Activated CD4-positive, CD25-positive, alpha-beta regulatory T cell treated with anti-CD3 and anti-CD28 coated beads, Interleukin-2, amount 50 U/mL, for 24 hours (primary cell): ENCODE measurements at regions not wholly inside any gene's neighbourhood (a gene's known extent, or its start where the extent isn't known, plus 50 kb on each side); places are given as distances from the start of the nearest gene placed in this dataset.

Source experiments
- ATAC-seq, 2 donors: fragments of 150-1000 bp; cut with Tn5 transposase; one replicate each; pipeline ENCODE4 v1.10.0; 2021; ENCODE audit warnings: mild to moderate bottlenecking in 1 of 2, moderate library complexity in 1 of 2

DNA sequence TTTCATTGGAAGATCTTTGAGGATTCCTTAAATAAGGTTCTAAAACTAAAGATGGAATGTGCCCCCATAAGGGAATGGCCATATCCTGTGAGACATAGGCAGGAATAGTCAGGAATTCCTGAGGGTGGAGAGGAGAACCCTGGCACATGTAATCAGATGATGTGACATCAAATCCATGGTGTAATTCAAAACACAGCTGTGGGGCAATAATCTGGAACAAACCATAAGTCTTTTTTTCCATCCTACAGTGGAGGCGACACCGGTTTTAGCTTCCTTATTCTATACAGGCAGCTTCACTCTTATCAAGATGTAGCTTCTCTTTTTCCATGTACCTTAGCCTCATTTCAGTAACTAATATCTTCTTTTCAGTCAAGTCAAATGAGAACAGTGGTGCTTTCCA lies 133.6 kb upstream of the CITED2 start:
- no peak for ATAC-seq

DNA sequence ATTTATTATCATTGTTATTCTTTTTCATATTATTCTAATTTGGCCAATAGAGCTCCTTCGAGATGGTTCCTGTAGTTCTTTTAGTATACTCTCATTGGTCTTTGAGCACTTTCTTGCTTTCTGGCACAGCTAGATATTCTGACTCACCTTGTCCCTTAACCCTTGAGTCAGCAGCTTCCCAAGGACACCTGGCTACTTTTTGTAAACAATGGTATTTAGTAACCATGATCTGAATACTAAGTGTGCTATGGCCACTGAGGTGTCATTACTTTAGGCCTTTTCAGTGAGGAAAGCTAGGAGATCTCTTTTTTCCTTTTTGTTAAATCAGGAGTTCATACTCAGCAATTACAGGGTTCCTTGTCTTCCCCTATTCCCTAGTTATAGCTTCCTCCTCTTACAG lies 126.5 kb upstream of the CITED2 start:
- ATAC-seq = no peak

DNA sequence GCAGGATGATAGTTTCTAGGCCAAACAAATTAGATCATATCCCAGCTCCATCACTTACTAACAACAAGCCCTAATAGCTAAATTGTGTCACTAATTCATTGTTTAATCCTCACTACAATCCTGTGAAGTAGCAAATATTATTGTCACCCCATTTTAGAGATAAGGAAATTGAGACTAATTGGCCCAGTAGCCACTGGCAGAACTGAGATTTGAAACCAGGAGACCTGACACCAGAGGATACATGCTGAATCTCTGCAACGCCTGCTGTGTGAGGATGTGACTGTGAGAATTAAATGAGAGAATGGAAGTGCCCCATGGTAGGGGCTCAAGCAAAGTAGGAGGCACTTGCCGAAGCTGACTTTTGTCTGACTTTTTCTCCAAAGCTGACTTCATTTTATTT lies 124.3 kb upstream of the CITED2 start:
- ATAC-seq = no peak

DNA sequence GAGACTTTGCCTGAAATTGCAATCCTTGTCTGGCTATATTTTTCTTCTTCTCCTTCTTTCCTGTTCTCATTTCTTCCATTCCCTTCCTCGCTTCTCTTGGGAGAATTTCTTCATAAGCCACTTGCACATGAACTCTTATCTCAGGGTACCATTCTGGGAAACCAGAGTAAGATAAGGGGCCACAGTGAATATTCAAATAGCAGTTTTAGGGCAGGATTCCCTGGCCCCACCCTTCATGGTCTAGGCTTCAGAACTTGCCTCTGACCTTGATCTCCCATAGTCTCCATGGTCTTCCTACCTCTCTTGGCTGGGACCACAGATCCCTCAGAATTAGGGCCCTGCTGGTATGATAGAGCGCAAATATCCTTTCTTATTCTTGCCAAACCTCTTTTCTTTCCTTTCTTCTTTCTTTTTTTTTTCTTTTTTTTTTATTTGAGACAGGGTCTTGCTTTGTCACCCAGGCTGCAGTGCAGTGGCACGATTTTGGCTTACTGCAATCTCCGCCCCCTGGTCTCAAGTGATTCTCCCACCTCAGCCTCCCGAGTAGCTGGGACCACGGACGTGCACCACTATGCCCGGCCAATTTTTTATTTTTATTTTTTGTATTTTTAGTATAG lies 123.0 kb upstream of the CITED2 start:
- ATAC-seq = no peak

DNA sequence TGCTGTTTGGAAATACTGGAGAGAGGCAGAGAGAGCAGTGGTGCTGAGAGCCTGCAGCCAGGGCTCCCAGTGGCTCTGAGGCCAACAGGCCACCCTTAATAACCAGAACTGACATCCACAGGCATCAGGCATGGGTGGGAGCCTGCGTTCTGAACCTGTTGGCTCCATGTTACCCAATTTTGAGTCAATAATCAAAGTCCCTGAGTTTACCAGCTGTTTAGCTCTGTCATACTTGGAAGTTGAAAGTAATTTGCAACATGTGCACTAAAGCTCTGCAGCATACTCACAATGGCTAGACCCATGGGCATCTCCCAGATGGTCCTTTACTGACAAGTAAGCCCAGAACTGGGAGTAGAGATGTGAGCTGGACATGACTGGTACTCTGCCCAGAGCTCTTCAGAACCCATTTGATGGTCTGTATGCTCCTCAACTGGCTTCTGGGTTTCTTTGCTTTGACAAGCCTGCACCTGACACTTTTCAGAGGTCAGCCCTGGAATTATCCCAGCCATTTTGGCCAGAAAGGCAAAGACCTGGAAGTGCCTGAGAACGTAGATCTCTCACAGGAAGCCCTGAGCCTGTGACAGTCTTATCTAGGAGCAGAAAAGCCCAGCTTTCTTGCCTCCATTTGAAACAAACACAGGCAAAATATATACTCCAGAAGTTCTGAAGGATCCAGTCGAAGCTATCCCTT lies 122.4 kb upstream of the CITED2 start:
- no peak for ATAC-seq

DNA sequence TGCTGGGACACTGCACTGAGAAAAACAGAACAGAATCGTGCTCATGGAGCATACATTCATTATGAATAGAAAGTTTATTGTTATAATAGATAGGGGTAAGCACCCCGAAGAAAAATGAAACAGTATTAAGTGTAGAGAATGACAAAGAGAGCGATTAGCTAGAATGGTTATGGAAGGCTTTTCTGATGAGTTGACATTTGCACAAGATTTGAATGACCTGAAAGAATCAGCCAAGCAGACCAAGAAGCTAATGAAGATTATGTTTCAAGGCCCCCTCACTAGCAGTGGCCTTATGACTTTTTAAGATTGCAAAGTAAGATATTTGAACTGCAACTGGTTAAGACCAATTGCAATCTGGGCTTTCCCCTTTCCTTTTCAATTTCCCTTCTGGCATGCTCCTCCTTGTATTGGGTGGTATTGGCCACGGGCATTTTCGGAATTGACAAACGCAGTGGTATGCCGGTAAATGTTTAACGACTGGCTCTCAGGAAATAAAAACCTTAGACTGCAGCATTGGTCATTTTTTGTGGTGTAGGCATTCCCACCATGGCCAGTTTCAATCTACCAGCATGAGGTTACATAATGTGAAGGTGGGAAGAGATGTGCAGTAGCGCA lies 120.0 kb upstream of the CITED2 start:
- ATAC-seq = no peak

DNA sequence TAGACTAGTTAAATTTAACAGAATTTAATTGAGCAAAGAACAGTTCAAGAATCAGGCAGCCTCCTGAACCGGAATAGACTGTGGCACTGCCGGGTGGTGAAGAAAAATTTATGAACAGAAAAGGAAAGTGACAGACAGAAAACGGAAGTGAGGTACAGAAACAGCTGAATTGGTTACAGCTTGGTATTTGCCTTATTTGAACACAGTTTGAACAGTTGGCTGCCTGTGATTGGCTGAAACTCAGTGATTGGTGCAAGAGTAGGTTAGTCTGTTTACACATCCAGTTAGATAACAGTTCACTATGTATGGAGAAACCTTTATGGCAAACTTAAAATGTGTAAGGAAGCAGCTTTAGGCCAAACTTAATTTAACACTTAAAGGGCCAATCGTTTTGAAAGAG lies 116.0 kb upstream of the CITED2 start:
- no peak for ATAC-seq

DNA sequence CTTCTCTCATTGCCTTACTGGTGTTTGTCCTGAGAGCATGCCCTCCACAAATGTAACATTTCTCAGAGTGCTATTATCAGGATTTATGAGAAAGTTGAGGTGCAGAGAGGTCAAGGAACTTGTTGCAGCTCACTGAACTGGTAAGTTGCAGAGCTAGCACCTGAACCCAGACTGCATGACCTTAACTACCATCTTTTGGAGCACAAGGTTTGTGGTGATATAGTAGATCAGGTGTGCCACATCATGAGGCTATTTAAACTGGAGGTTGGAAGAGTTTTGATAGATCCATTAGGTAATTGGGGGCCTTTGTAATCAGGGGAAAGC lies 112.0 kb upstream of the CITED2 start:
- ATAC-seq = no peak

DNA sequence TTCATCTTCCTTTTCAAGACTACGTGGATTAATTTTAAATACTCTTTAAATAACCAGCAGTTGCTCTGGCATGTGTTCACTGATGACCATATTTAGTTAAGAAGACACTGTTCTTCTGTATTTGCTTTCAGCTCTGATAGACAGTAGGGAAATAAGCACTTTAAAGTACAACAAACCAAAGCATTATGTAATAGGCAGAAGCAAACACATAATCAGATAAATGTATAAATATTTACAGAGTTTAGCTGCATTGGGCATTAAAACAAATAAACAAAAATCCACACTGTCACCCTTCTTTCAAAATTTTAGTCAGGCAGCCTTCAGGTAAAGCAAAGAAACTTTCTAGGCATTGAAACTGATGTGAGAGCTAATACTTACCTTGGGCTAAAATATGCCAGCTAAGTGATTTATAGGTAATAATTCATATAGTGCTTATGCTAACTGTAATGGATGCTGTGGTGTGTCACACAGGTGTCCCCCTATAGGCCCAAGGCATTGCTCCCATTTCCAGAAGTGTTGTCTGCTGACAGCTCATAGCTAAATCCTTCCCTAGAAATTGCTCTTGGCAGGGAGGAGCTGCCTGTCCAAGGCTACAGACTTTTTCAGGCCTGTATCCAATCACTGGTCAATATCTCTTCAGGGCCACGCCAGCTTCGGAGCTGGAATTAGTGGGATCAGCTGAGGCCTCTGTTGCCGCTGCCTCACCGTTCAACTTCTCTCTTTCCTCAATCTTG lies 111.5 kb upstream of the CITED2 start:
- ATAC-seq = no peak

DNA sequence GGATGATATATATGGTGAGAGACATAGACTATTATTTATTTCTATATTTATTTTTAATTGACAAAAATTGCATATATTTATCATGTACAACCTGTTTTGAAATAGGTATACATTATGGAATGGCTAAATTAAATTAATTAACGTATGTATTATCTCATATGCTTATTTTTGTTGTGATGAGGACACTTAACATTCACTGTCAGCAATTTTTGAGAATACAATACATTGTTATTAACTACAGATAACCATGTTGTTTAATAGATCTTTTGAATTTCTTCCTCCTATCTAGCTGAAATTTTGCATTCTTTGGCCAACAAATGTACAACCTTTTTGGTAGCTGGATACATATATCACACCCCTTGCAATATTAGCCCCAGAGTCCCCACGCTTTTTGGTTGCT lies 110.7 kb upstream of the CITED2 start:
- no peak for ATAC-seq

DNA sequence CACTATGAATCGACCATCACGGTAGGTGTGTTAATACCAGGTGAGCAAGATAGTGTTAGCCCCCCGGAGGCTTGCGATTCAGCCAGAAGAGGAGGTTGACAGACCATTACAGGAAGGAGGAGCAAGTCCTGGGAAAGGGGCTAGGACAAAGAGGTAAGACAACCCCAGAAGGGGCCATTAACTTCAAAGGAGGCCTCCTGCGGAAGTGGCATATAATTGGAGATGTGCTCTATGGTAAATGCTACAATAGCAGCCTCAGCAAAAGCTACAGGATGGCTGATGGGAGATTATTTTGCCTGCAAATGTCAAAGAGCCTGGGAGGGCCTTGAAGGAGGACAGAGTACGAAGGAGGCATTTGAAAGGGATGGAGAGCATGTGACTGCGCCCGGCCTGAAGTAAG lies 108.6 kb upstream of the CITED2 start:
- no peak for ATAC-seq

DNA sequence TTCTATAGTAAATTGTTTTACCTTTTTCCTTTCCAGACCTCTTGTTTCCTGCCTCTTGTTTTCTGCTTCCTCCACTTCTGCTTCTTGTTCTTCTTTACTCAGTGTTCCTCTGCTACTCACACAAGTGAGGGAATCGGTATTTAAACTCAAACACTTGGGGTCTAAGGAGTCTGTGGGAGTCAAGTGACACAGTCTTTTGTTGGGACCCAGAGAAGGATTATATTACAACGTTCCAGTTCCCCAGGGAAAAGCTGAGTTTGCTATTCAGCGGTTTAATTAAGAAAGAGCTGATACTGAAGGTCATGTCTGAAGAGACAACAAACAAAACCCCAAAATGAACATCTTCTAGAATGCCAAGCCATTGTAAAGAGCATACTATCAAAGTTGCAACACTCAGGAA lies 107.8 kb upstream of the CITED2 start:
- no peak for ATAC-seq

DNA sequence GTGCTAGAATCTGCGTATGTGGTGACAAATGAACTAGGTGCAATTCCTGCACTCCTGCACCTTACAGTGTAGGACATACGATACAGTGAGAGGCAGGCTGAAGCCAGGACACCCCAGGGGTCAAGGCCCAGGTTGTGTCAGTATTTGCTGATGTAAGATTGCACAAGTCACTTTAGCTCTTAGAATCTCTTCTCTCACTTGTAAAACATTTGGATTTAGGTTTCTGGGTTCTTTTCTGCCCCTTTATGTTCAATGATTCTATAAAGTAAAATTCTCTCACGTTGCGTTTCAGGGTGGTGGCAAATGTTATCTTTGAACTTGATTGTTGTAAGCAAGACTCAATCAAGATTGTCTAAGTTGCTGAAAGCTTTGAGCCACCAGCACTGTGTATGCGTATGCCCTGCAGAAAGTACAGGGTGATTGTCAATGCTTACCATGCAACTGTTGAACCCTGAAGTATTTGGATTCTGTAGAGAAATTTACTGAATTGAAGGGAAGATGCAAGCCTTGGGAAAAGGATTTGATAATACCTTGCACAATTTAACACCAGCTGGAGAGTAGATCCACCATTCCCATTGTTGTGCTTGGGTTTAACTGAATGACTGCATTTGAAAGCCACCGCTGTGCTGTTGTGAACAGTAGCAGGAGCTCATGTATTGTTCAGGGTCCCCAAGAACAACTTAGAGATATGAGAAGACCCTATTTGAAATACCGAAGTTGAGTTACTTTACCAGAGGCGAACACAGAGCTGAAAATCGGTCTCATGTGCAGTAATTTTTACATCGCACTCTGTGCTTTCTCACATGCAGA lies 106.1 kb upstream of the CITED2 start:
- no peak for ATAC-seq

DNA sequence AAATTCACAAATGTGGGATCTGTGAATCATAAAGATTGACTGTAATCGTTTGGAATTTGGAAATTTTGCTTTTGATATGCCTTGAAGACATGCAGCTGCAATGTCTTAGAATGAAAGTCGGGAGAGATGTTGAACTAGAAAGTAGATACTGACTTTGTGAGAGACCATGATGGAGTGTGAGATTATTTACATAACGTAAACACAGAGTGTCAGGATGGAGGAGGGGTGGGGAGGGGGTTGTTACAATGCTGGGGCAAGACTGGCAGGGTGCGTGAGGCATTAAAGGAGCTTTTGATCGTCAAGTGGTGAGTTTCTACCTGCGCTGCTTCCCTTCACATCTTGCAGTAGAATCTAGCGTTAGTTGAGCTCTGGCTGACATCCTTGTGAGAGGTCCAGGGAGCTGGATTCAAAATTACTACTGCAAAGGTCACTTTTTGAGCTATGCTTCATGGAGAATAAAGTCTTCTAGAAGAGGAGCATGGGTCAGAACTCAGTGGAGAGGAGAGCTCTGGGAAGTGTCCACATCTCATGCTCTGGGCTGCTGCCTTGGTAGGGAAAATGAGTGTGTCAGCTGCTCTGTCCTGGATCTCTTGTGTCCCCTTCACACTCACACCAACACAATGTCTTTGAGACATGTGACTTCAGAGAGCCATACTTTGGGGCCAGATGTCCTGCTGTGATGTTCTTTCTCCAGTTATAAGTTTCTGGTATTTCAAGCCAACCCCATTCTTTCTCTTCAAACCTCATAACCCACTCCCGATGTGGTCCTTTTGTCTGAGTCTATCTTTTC lies 105.2 kb upstream of the CITED2 start:
- no peak for ATAC-seq

DNA sequence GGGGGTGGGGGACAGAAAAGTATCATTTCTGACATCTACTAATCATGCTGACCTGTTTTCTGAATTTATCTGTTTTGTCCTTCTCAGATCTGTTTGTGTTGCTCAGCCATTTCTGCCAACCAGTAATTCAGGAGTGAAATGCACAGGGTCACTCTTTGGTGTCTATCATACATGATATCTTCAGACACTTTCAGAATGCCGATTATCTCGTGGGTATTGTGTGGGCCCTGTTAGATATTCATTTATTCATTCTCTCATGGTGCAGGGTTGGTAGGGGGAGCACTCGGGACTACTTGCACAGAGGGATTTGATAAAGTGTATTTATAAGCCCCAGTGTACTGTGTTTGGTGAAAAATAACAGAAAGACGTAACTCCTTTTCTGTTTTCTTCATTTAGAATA lies 101.2 kb upstream of the CITED2 start:
- no peak for ATAC-seq

DNA sequence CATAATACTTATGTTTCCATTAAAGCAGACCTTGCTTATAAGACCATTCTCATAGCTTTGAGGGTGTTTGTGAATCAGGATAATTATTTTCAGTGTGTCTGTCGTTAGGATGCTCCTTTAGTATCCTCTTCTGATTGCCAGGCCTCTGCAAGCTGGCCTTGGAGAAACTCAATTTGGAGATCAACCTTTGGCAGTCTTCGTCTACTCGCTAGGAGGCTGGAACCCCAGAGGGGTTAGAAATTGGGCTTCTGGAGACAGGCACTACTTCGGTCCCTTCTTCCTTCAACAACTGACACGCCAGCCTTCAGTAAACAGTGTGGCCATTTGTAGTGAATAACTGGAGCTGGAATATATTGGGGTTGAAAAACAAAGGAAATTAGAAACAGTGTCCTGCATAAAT lies 100.8 kb upstream of the CITED2 start:
- ATAC-seq = no peak

DNA sequence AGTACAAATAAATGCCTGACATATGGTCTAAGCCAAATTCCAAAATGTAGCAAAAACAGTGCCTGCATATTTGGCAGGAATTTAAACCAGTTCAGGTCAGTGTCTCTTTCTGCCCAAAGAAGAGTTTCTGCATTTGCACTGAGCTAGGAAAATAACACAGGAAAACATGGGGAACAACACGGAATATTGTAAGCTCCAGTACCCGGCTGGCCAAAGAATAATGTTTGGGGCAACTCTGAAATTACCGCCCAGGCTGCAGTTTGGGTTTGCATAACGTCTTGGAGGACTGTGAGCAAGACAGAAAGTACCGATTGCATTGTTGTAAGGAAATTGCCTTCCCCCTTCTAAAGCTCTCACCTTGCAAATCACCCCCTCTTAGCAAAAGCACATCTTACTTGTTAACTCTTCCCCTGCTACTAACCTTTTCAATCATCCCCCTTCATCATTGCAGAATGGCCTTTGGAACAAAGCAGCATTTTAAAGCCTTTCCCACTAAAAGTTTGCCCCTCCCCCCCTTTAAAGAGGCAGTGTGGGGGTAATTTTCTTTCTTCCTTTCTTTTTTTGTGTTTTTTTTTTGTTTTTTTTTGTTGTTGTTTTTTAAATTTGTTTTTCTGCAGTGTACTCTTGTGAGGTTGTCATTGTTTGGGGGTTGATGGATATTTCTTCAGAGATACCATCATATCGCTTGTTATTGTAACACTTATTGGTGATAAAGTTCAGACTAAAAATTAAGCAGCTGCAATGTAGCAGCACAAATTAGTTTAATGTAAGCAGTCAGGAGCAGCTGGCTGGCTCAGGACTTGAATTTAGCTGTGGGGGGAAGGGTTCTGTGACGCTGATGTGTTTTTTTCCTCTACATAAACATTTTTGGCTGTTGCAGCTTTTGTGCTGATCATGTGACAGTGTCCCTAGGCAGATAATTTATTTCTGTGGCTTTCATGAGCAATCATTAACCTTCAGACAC lies 100.0 kb upstream of the CITED2 start:
- no peak for ATAC-seq

DNA sequence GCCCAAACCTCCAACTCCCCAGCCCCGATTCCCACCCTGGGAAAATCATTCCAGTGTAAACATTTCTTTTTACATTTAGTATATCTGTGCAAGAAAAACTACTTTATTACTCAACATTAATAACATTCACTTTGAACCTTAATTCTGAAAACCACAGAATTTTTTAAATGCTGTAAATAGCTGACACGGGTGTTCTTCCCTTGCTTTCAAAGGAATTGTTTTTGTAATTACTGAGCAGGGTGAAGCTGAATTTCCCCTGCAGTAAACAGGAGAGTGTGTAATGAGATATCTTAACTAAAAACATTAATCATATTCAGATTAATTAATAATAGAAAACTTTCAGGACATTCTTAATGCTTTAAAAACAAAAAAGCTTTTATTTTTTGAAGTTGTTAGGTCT lies 99.3 kb upstream of the CITED2 start:
- ATAC-seq = no peak

DNA sequence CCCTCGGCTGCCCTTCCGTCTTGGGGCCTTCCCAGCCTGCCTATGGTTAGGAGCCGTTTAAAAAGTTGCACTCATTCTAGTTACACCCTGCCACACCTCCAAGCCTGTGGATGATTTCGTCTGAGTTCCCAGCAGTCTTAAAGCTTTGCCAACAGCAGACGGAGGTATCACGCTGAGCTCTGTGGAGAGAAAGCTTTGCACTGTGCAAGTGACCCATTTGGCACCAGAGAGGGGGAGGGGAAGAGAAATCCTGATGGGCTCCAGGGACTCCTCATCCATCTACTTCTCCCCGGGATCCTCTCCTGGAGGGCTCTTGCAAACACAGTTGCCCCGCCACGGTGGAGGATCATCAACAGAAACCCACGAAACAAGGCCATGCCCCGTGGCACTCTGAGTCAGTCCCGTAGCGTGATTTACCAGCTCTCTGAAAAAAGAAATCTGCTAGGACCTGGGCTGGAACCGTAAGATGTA lies 98.8 kb upstream of the CITED2 start:
- ATAC-seq = no peak

DNA sequence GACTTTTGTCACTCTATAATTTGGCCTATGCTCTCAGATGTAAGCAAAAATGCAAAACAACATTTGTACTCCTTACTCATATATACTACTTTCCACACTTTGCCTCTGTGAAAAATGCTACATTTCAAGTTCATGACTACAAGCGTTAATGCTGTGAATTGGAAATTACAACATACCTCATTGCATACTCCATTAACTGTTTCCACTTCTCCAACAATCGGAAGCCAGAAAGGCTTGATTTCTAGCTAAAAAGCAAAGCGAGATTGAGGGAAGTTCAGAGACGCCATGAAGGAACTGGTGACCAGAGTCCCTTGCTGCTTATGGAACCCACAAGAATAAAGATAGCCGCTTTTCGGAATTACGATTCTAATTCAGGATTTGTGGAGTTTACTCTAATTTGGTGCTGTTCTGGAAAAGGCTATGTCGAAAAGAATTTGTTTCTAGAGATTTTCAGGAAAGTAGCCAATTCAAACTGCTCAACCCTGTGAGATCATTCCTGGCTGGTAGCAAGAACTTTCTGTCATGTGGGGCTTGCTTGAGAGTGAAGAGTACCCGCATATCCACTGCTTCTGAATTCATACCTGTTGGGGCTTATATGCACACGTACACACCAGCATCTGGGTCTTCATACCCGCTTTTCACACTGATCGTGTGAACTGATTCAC lies 98.0 kb upstream of the CITED2 start:
- no peak for ATAC-seq
